ENCODE measurements at regions not wholly inside any gene's neighbourhood (a gene's known extent, or its start where the extent isn't known, plus 50 kb on each side); places are given as distances from the start of the nearest gene placed in this dataset.
A peak's percentile ranks its signal among the peaks of the same experiment; 100 is the strongest.

GRCh38 chr11:57097149-57097548, 84.6 kb upstream of the LRRC55 start:
- TF ChIP-seq ZBTB7A (IDR thresholded peaks at IDR 0.05; ENCODE audit: low read depth), result no peak
- TF ChIP-seq USF1 (IDR thresholded peaks at IDR 0.05), result peak; percentile 44; the same call in 1 of the 2 replicates

GRCh38 chr11:57098191-57098590, 83.6 kb upstream of the LRRC55 start:
- no peak for TF ChIP-seq USF1 (IDR thresholded peaks at IDR 0.05)
- no peak for TF ChIP-seq YY1 (IDR thresholded peaks at IDR 0.05; ENCODE audit: low read depth)
- no peak for TF ChIP-seq EGR1 (IDR thresholded peaks at IDR 0.05)
- TF ChIP-seq CEBPB (IDR thresholded peaks at IDR 0.05), result no peak
- TF ChIP-seq TEAD4 (IDR thresholded peaks at IDR 0.05), result no peak
- no peak for TF ChIP-seq TAF1 (IDR thresholded peaks at IDR 0.05; ENCODE audit: low read depth)
- no peak for TF ChIP-seq TCF12 (IDR thresholded peaks at IDR 0.05; ENCODE audit: low read depth)
- no peak for TF ChIP-seq NFIC (IDR thresholded peaks at IDR 0.05)
- no peak for TF ChIP-seq CREB1 (IDR thresholded peaks at IDR 0.05; ENCODE audit: low read depth)
- no peak for TF ChIP-seq EP300 (IDR thresholded peaks at IDR 0.05; ENCODE audit: borderline replicate concordance)
- TF ChIP-seq FOXM1 (IDR thresholded peaks at IDR 0.05; ENCODE audit: borderline replicate concordance, low read depth), result no peak
- no peak for TF ChIP-seq RAD21 (IDR thresholded peaks at IDR 0.05; ENCODE audit: low read depth)
- no peak for TF ChIP-seq REST (IDR thresholded peaks at IDR 0.05; ENCODE audit: low read depth)

GRCh38 chr11:57100638-57101331, 81.0 kb upstream of the LRRC55 start:
- TF ChIP-seq TAF1 (IDR thresholded peaks at IDR 0.05; ENCODE audit: low read depth) (no peak), EGR1 (IDR thresholded peaks at IDR 0.05) (no peak), EP300 (IDR thresholded peaks at IDR 0.05; ENCODE audit: borderline replicate concordance) (no peak)

- no peak for TF ChIP-seq ZBTB7A (IDR thresholded peaks at IDR 0.05; ENCODE audit: low read depth)
Observed at GRCh38 chr11:57103899-57104605, 77.7 kb upstream of the LRRC55 start.

- TF ChIP-seq YY1 (IDR thresholded peaks at IDR 0.05; ENCODE audit: low read depth) (no peak), NFIC (IDR thresholded peaks at IDR 0.05) (no peak), EP300 (IDR thresholded peaks at IDR 0.05; ENCODE audit: borderline replicate concordance) (no peak), REST (IDR thresholded peaks at IDR 0.05; ENCODE audit: low read depth) (no peak), EGR1 (IDR thresholded peaks at IDR 0.05) (no peak), MAX (IDR thresholded peaks at IDR 0.05) (no peak), FOXM1 (IDR thresholded peaks at IDR 0.05; ENCODE audit: borderline replicate concordance, low read depth) (no peak), ZBTB7A (IDR thresholded peaks at IDR 0.05; ENCODE audit: low read depth) (no peak), CEBPB (IDR thresholded peaks at IDR 0.05) (no peak), RAD21 (IDR thresholded peaks at IDR 0.05; ENCODE audit: low read depth) (no peak), TCF12 (IDR thresholded peaks at IDR 0.05; ENCODE audit: low read depth) (no peak), TAF1 (IDR thresholded peaks at IDR 0.05; ENCODE audit: low read depth) (no peak), CREB1 (IDR thresholded peaks at IDR 0.05; ENCODE audit: low read depth) (no peak), TEAD4 (IDR thresholded peaks at IDR 0.05) (no peak), USF1 (IDR thresholded peaks at IDR 0.05) (no peak)
Observed at GRCh38 chr11:57109331-57109730, 72.4 kb upstream of the LRRC55 start.

GRCh38 chr11:57111619-57112018, 70.1 kb upstream of the LRRC55 start:
- TF ChIP-seq ZBTB7A (IDR thresholded peaks at IDR 0.05; ENCODE audit: low read depth) (no peak), RAD21 (IDR thresholded peaks at IDR 0.05; ENCODE audit: low read depth) (no peak), TAF1 (IDR thresholded peaks at IDR 0.05; ENCODE audit: low read depth) (no peak), USF1 (IDR thresholded peaks at IDR 0.05) (no peak)

Data from Ishikawa (cell line).